Transverse colon (tissue), 4 donors: ENCODE measurements at regions not wholly inside any gene's neighbourhood (a gene's known extent, or its start where the extent isn't known, plus 50 kb on each side); places are given as distances from the start of the nearest gene placed in this dataset.

Experiments used
- DNase-seq: peaks from one replicate; pipeline ENCODE4 v3.0.0-alpha.2; 2019
- H3K27ac ChIP-seq, 4 donors: fragments of 200-600 bp; sonication (generic); 2 replicates each; pipeline ENCODE4 v1.5.1; 2016 to 2018; ENCODE audit warnings: inconsistent platforms in 4 of 4
- H3K27me3 ChIP-seq: fragments of 200-600 bp; sonication (generic); 2 replicates; pipeline ENCODE4 v1.5.1; 2017; ENCODE audit warnings: inconsistent platforms
- H3K36me3 ChIP-seq, 4 donors: fragments of 200-600 bp; sonication (generic); 2 replicates each; pipeline ENCODE4 v1.5.1; 2017 to 2019; ENCODE audit warnings: inconsistent platforms in 4 of 4
- H3K4me1 ChIP-seq, 4 donors: fragments of 200-600 bp; sonication (generic); 2 replicates each; pipeline ENCODE4 v1.5.1; 2017 to 2020; ENCODE audit warnings: inconsistent platforms in 4 of 4
- H3K4me3 ChIP-seq, 4 donors: fragments of 200-600 bp; sonication (generic); 1 replicate in 1 of 4; 2 replicates in 3 of 4; pipeline versions ENCODE4 v1.5.1 to v1.6.1; 2017 to 2019; ENCODE audit warnings: inconsistent platforms in 4 of 4
- H3K9me3 ChIP-seq, 2 donors: fragments of 200-600 bp; sonication (generic); 2 replicates each; pipeline ENCODE4 v1.5.1; 2017 to 2019; ENCODE audit warnings: inconsistent platforms in 2 of 2
- CTCF ChIP-seq, 5 experiments: fragments of 200-600 bp in 3 of 5; fragments of 450-650 bp in 2 of 5; sonication (generic) in 3 of 5; IDR thresholded peaks; 1 replicate in 2 of 5; 2 replicates in 3 of 5; pipeline ENCODE4 v1.5.1; 2016 to 2017; ENCODE audit warnings: antibody characterized with exemption in 5 of 5, inconsistent platforms in 3 of 5, mild to moderate bottlenecking in 2 of 5, moderate library complexity in 1 of 5
- EP300 ChIP-seq: sonication (generic); formaldehyde crosslinking; IDR thresholded peaks from one replicate; pipeline ENCODE4 v1.6.1; 2017; ENCODE audit warnings: antibody characterized with exemption, low read depth
- POLR2A ChIP-seq: fragments of 450-650 bp; IDR thresholded peaks from one replicate; pipeline ENCODE4 v1.6.1; 2016; ENCODE audit warnings: antibody characterized with exemption, mild to moderate bottlenecking, moderate library complexity
- POLR2AphosphoS5 ChIP-seq, 3 donors: sonication (generic); formaldehyde crosslinking; IDR thresholded peaks; one replicate each; pipeline ENCODE4 v1.6.1; 2016; ENCODE audit warnings: antibody characterized with exemption in 3 of 3
- WGBS, 2 donors: methylation state at CpG; one replicate each; pipeline ENCODE4 v1.1.5; 2018; ENCODE audit warnings: low coverage in 1 of 2; 5-methylcytosine and 5-hydroxymethylcytosine counted together
- in situ Hi-C, 4 donors: fragments of 200-750 bp; cut with MboI; loops; one replicate each; pipeline versions ENCODE4 v1.15.0 to v1.15.1; 2017; ENCODE audit warnings: low sequenced_read_pairs in 3 of 4, low pct_ligation_motif_present in 1 of 4, low pct_unique_long_range_greater_than_20kb in 1 of 4
- intact Hi-C: fragments of 100-400 bp; cut with DNase I; formaldehyde crosslinking; loops from one replicate; pipeline ENCODE4 v1.15.1; 2023; ENCODE audit warnings: low total_unique reads

- WGBS, 2 donors = 55% methylated on average over 9 of the region's 9 CpGs; no CpG with 5 or more reads in 1 of the 2 donors
- TF ChIP-seq POLR2AphosphoS5 (IDR thresholded peaks at IDR 0.05) (no peak), EP300 (no peak), POLR2A (no peak)
- intact Hi-C loops (no loop called here), in situ Hi-C loops (no loop called here)
- H3K9me3 ChIP-seq = no peaks in the 10 kb centered on the region
- no peak overlapping the region for H3K4me3 ChIP-seq
- no peaks in the 10 kb centered on the region for H3K27me3 ChIP-seq
- H3K27ac ChIP-seq = no peak overlapping the region
- no peak for DNase-seq
- no peaks in the 10 kb centered on the region for H3K4me1 ChIP-seq
- H3K36me3 ChIP-seq = no peaks in the 10 kb centered on the region
Observed at GRCh38 chr9:135392511-135392910, 87.1 kb upstream of the PPP1R26 start.

GRCh38 chr9:135394131-135394530 is 85.5 kb upstream of the PPP1R26 start:
- intact Hi-C loops = no loop called here
- H3K4me1 ChIP-seq = no peaks in the 10 kb centered on the region
- no peaks in the 10 kb centered on the region for H3K36me3 ChIP-seq
- no peak overlapping the region for H3K27ac ChIP-seq
- in situ Hi-C loops = no loop called here
- TF ChIP-seq POLR2AphosphoS5 (IDR thresholded peaks at IDR 0.05) (no peak), POLR2A (no peak), CTCF (IDR thresholded peaks at IDR 0.05) (no peak), EP300 (no peak)
- H3K4me3 ChIP-seq = no peak overlapping the region
- no peak for DNase-seq
- WGBS, 2 donors = 74% methylated on average over 7 of the region's 7 CpGs; no CpG with 5 or more reads in 1 of the 2 donors
- H3K27me3 ChIP-seq = no peaks in the 10 kb centered on the region
- no peaks in the 10 kb centered on the region for H3K9me3 ChIP-seq

GRCh38 chr9:135394699-135395645 is 84.6 kb upstream of the PPP1R26 start:
- TF ChIP-seq POLR2A (no peak), CTCF (IDR thresholded peaks at IDR 0.05) (no peak), POLR2AphosphoS5 (IDR thresholded peaks at IDR 0.05) (no peak), EP300 (no peak)
- 77 to 95% methylated on average over 2 to 5 of the region's 5 CpGs for WGBS, 2 donors
- Histone ChIP-seq H3K4me3 (no peak overlapping the region), H3K27ac (no peak overlapping the region), H3K9me3 (no peaks in the 10 kb centered on the region), H3K4me1 (no peaks in the 10 kb centered on the region), H3K36me3 (no peaks in the 10 kb centered on the region), H3K27me3 (no peaks in the 10 kb centered on the region)
- no peak for DNase-seq
- intact Hi-C loops = no loop called here
- in situ Hi-C loops = no loop called here

GRCh38 chr9:135397142-135397541 is 82.4 kb upstream of the PPP1R26 start:
- DNase-seq = no peak
- no peak for TF ChIP-seq POLR2A
- Histone ChIP-seq H3K36me3 (no peaks in the 10 kb centered on the region), H3K9me3 (no peaks in the 10 kb centered on the region), H3K4me3 (no peak overlapping the region), H3K27ac (no peak overlapping the region), H3K27me3 (no peaks in the 10 kb centered on the region), H3K4me1 (no peaks in the 10 kb centered on the region)
- in situ Hi-C loops (no loop called here), intact Hi-C loops (no loop called here)
- 92% methylated on average over 12 of the region's 12 CpGs; no CpG with 5 or more reads in 1 of the 2 donors for WGBS, 2 donors

- Histone ChIP-seq H3K36me3 (no peaks in the 10 kb centered on the region), H3K27ac (no peak overlapping the region), H3K4me1 (no peaks in the 10 kb centered on the region), H3K9me3 (no peaks in the 10 kb centered on the region), H3K27me3 (no peaks in the 10 kb centered on the region), H3K4me3 (no peak overlapping the region)
- WGBS, 2 donors = 51 to 67% methylated on average over 8 to 14 of the region's 18 CpGs
- in situ Hi-C loops = no loop called here
- intact Hi-C loops = no loop called here
- TF ChIP-seq POLR2A (no peak), EP300 (no peak), CTCF (IDR thresholded peaks at IDR 0.05) (no peak), POLR2AphosphoS5 (IDR thresholded peaks at IDR 0.05) (no peak)
- DNase-seq = no peak
Observed at GRCh38 chr9:135399000-135399649, 80.5 kb upstream of the PPP1R26 start.
